ENCODE measurements at regions not wholly inside any gene's neighbourhood (a gene's known extent, or its start where the extent isn't known, plus 50 kb on each side); places are given as distances from the start of the nearest gene placed in this dataset.

DNA sequence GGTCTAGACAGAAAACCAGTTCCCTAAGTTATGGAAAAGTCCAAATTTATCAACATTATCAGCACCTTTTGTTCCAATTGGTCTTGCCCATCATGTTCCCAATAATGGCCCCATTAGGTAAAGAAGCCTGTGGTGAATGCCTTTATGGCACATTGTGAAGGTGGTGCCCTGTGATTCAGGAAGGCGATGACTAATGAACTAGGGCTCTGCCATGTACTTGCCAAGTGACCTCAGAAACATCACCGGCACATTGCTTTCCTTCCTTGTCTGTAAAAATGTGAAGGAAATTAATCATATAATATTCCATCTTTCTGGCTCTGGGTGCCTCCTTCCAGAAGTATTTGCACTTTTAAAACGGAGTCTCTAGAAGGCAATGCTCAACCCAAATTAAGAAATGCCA is 132.3 kb downstream of the UNC5CL start:
- no peak for DNase-seq

DNA sequence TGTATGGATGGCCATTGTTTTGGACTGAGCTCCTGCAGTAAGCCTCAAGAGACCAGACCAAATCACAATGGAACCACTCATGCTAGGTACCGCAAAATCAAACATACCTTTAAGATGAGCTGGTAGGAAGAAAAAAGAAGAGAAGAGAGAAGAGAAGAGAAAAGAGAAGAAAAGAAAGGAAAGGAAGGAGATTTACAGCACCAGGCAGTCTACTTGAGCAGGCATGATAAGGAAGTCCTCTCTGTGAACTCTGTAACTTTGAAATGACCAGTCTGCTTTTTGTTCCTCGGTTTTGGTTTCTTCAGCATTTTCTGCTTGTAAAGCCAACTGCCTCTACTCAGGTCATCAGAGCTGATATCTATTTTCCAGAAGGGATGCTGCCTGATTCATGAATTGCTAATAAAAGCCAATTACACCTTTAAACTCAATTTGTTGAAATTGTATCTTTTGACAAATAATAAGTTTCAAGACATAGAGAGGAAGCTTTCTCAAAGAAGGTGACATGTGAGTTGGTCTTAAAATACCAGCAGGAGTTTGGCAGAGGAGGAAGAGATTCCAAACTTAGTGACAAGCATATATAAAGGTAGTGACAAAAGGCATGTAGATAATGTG is 134.3 kb downstream of the UNC5CL start:
- DNase-seq = no peak

DNA sequence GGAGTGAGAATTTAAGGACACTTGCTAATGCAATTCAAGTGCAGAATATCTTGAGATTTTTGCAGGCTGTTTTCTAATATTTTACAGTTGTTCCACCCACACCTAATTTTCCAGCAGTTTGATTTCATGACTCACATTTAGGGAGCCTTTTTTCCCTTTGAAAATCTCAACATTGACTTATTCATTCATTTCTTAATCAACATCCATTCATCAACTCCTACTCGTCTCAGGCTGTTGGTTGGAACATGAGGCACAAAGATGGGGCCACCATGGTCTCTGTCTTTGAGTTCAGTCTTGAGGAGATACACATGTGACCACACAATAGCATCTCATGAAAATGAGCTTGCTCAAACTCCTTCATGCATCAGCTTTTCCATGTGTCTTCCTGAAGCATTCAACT is 135.6 kb downstream of the UNC5CL start:
- DNase-seq = no peak

DNA sequence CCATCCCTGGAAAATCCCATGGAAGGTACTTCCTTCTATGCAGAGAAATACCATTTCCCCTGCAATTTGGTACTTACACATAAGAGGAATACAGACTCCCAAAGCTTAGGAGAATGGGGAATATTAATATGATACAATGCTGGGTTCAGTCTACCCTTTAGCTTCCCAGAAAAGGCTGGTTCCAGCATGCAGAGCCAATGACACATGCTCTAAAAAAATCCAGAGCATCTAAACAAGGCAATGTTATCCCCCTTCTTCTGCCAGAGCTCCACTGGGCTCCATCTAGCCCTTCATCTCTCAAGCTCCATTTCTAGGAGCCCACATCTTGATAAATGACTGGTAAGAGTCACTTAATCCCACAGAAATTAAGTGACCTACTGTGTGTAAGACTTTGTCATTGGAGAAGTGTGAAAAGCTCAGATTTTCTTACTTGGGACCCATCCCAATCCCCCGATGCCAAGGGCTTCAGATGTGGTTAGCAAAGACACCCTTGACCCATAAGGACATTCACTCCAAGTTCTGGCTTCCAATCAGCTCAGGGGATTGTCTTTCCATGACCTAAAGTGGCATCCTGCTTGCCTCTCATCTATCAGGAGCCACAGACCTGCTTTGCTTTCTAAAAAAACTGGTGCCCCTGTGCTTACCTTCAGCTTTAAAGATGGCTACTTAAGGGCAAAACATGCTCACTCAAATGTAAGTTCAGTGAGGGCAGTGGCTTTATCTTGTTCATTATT is 137.5 kb downstream of the UNC5CL start:
- no peak for DNase-seq

DNA sequence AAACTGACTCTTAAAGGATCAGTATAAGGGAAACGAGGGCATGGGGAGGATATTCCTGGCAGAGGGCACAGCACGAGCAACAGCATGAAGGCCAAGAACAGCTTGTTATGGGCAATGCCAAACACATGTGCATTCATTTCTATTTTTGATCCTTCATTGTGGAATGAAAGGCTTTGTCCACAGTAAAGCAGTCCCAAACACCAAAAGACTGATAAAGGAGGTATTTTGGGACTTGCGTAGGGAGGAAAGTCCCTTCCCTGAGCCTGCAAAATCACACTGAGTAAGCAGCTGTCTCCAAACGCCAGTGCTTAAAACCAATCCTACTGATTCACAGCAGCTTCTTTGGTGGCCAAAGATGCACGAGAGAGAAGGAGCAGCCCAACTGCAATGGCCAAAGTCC is 138.2 kb downstream of the UNC5CL start:
- no peak for DNase-seq

DNA sequence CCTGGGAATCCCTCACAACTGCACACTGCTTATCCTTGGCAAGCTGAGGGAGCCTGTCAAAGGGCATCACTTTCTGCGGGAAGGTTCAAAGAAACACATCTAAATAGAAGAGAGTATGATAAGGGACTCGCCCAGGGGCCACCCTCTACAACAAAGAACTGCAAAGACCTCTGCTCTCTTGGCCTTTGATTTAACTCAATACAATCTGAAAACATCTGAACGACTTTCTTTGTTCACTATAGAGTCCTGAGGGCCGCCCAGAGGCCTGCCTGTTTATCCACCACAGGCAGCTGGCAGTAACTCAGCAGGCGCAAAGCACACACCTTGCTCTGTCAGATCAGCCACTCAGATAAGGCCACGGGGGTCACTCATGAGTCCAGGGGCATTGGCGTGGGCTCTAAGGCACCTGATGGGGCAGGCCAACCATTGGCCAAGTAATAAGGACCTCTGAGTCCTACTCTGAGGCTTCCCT is 139.3 kb downstream of the UNC5CL start:
- no peak for DNase-seq

DNA sequence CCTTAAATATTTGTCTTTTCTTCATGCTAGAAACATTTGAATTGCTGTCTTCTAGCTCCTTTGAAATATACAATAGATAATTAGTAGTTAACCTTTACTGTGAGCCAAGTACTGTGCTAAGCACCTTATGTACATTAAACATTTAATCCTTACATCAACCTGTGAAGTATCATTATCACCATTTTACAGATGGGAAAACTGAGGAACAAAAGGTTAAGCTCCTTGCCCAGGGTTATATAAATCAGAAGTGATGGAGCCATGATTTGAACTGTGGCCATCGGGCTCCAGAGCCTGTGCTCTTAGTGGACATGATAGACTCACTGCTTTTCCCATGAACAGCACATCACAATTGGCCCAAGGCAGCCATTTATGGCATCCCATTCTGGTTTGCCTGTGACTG is 140.9 kb downstream of the UNC5CL start:
- DNase-seq = no peak

DNA sequence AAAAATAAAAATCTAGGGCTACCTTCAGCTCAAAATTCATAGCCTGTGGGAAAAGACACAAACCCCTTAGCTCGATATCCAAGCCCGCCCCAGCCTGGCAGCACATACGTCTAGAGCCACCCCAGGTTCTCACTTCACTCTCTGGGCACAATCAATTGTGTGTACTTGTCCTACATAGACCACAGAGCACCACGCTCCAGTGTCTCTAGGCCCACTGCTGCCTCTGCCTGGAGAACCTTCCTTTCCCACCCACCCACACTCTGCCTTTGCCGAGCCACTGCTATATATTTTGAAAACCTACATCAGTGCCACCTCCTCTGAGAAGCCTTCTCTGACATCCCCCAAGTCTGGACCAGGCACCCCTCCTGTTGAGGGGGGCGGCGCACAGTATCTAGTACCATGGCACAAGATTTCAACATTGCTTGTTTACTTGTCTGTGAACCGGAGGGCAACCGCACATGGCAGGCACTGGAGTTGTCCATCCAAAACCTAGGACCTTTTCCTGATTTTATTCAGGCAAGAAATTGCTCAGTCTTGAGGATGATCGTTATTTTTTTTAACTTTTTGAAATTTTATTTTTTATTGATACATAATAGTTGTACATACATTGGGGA is 141.5 kb downstream of the UNC5CL start:
- no peak for DNase-seq

DNA sequence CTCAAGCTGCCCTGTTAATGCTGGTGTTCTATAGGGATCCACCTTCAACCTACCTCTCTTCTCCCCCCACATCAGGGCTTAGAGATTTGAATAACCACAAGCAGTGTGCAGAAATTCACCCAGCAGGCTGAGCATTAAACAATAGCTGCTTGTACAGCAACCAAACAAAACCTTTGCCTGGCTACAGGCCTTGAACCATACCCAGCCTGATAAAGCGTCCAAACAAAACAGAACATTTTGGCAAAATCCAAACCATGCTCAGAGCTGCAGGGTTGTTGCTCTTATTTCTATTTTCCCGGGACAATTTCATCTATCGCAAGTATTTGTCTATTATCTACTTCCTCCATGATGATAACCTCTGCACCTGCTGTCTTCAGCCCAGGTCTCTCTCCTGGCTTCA is 142.3 kb downstream of the UNC5CL start:
- no peak for DNase-seq

DNA sequence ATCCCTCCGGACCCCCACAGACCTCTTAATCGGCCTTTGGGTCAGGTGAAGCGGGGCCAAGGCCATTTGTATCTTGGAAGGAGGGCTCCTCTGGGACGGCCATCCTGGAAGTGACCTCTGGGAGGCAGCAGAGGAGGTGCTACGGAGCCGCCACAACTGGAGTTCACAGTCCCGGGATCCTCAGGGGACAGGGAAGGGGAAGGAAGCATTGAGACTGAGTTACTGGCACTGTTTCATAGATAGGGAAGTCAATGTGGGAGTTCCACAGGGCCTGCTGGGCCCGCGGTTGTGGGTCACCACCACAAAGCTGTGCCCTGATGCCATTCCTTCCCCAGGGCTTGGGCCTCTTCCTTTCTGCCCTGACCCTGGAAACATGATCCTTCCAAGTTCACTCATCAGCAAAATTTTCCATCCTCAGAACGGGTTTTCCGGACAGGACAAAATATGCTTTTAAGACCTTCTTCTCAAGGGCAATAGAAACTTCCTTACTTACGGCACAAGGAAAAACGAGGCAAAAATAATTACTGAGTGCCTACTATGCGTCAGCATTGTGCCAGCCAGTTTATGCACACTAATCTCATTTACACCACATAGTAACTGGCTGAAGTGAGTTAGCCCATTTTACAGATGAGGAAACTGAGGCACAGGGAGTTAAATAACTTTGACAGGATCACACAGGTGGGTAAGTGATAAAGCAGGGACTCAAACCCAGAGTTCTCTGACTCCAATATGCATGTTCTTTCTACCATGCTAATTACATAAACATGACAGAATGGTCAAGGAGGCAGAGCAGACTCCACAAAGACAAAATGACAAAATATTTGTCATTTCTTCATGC is 143.8 kb downstream of the UNC5CL start:
- no peak for DNase-seq

DNA sequence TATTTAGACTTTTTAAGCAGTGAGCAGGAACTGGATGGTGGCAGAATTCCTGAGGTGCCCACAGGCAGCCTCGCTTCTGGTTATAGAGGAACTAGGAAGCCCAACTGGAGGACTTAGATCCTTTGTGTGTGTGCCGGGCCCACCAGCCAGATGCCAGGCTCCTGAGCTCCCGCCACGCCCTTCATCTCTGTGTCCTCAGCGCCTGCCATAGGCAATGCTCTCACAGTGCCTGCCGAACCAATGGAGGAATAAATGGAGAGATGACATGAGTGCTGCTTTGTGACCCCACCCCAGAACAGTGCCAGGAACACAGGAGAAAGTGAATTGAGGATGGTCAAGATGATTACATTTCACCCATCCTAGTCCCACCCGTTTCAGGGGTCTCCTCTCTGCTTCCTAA is 146.0 kb downstream of the UNC5CL start:
- no peak for DNase-seq

DNA sequence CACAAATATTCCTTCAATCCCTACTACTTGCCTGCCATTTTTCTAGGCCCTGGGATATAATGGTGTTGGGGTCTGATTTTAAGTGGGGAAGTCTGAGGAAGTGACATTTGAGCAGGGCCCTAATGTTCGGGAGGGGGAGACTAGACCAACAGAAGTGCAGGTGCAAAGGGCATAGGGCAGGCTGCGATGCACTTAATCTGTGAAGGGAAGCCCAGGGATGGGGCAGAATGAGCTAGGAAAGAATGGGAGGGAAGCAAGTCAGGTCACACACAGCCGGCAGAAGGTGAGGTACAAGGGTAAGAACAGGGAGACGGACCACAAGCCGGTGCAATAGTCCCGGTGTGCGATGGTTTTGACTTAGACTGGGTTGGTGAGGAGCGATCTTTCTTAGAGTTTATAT is 146.8 kb downstream of the UNC5CL start:
- DNase-seq = no peak

DNA sequence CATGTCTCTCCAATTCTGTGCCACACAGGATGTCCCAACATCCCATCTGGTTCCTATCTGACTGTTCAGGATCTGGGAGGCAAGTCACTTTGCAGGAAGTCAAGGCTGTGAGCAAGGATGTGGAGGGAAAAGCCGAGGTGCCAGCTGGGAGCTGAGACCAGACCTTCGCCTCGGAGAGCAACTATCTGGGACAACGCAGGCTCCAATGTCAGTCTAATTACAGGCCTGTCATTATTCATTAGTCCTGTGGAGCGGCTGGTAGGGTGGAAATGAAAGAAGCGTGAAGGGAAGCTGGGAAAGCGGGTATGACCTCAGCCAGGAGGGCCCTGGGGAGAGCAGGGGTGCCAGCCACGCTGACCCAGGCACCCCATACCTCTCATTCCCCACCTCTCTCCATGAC is 147.3 kb downstream of the UNC5CL start:
- no peak for DNase-seq

DNA sequence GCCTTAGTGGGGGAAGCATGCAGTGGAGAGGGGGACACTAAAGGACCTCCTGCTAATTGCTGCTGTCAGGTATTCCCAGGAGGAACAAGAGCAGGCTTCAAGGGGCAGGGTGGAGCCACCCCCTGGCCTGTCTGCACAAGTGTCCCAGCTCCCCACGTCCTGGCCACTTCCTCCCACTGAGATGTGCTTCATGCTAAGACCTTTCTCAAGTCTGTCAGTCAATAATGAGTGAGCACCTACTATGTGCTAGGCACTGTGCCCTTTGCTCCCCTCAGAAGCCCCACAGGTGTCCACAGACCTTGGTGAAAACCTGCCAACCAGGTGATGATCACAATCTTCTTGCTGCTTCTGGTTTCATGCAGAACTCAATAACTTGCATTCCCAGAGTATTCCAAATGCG is 147.9 kb downstream of the UNC5CL start:
- DNase-seq = no peak

DNA sequence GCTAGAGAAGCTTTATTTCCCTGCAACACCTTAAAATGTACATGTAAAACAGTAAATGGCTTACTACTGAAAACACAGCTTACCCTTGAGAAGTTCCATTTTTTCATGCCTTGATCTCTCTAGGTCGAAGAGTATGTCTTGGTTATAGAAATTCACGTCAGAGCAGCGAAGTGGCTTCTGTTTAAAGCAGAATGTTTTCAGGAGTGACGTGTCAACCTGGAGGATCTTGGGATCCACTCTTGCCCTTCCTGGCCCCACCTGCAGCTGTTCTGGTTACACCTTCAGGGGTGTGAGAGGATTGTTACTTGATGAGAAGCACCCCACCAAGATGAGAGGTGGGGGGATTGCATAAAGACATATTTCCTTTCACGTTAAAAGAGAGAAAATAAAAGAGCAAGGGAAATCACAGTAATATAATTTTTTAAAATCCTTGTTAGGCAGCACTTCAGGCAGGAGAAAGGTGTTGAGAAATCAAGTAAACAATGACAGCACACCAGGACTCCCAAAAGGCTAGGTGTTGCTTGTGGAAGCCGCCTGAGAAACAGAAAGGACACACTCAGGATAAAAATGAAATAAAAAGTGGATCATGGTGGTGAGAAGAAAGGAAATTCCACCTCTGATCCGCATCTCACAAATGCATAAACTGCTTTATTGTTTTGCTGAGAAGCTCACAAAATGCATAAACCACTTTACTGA is 149.7 kb downstream of the UNC5CL start:
- no peak for DNase-seq

DNA sequence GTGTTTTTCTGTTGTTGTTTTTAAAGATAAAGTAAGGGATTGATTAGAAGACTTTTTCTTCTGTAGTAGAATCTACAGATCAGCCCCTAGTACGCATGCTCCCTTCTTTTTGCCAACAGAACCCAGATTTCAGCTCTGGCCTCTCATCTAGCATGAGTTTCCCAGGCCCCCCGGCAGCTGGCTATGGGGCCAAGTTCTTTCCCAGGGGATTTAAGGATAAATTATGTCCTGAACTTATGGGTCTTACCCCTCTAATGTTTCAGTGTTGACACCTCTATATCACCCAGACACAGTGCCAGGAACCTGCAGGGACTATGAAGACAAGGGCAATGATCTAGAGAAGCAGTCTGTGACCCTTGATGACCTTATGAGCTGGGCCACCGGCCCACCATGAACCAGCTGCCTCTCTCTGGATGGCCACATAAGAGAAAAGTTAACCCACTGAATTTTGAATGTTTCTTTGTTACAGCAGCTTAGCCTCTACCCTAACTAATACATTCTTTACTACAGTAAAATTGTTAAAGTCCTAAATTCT is 150.5 kb downstream of the UNC5CL start:
- no peak for DNase-seq

DNA sequence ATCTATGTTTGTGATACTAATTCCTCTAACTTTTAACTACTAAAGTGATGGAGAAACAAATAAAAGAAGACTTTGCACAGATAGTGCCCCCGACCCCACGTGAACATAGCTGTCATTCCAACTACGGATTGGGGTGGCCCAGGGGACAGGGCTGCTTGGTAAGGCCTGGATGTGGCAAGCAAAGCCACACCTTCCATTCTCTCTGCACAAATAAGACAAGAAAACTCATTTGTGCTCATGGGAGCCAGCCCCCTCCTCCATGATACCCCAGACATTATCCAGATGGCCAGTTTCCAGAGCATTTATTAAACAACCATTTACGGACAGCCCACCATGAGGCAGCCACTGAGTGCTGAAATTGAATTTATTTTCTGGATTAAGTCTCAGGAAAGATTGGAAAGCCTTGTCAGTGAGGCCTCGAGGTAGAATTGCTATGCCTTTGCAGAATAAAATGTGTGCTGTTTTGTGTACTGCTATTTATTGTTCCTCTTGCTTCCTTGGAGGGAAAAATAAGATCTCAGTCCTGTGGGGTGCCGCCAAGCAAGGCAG is 151.2 kb downstream of the UNC5CL start:
- DNase-seq = no peak

DNA sequence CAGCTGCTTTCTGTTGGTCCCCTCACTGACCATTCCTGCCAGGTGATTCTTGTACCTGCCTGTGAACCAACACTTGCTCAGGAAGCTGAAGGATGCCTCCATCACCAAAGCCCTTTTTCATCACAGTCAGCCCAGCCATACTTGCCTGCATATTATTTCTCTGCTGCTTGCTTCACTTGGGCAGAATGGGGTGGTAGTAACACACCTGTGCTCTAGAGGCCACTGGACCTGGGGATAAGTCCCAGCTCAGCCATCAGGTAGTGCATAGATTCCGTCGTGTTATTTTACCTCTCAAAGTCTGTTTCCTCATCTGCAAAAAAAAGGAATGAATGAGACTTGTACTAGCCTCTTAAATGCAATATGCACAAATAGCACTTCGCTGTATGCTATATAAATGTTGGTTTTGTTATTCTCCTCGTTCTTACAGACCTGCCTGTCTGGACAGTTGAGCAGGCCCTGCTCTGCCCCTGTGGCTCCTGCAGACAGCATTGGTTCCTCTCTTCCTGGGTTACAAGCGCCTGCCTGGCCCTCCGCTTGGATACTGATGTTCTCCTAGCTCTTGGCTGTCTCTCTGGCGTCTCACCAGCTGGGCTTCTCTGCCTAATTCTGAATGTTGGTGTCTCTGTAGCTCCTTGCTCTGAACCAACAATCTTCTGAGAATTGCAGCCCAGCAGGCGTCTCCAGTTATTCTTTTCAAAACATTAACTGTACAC is 151.8 kb downstream of the UNC5CL start:
- no peak for DNase-seq

DNA sequence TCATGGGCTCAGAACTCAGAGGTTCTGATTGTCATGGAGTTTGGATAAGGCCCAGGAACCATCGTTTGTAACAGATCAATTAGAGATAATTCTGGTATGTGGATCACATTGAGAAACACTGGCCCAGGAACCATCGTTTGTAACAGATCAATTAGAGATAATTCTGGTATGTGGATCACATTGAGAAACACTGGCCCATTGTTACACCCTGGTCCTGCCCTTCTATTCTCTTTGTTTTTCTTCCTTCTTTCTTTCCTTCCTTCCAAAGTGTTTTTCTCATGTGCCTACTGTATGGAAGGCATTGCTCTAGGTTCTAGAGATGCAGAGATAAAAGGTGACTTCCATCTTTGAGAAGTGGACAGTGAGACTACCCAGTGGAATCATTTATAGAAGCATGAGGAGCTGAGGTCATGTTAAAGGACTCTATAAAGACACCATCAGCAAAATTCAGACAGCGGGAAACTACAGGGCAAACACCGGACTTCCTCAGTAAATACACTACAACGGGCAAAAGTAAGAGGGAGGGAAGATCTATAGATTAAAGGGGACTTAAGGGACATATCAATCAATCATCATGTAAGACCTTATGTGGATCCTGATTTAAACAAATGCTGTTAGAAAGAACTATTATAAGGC is 153.8 kb downstream of the UNC5CL start:
- DNase-seq = no peak

DNA sequence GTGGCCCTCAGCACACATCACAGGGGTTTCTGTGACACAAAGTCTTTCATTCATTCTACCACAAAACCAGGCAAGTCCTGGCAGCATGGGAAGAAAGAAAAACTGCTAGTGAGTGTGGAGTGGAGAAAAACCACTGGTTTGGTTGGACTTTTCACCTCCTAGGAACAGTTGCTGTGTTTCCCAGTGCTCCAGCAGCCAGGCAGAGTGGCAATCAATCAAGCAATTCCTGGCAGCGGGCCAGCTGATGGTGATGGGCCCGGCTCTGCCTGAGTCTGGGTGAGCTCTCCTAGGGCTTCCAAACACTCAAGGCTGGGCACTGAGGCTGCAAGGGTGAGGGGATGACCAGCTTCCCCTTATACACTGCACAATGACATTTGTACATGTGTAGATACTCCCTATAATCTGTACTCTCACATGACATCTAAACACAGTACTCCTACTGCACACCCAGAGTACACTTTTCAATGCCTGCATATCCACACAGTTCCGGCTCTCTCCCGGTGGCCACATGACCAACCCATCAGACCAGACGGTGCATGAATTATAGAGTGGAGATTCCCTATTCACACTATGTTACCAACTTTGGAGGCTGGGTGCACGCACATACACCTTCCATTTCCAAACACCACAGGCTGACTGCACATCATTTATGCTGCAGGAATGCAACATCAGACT is 156.6 kb downstream of the UNC5CL start:
- no peak for DNase-seq
